MM.1S (cell line): ENCODE measurements at regions not wholly inside any gene's neighbourhood (a gene's known extent, or its start where the extent isn't known, plus 50 kb on each side); places are given as distances from the start of the nearest gene placed in this dataset.

Experiments
- DNase-seq: peaks from one replicate; pipeline ENCODE4 v3.0.0-alpha.2; 2015
- H2AFZ ChIP-seq: fragments of 300-600 bp; sonication (generic); 2 replicates; pipeline ENCODE4 v1.6.0; 2016; ENCODE audit warnings: antibody characterized with exemption, low read length
- H3F3A ChIP-seq: fragments of 300-600 bp; sonication (generic); 2 replicates; pipeline ENCODE4 v1.6.1; 2016; ENCODE audit warnings: mild to moderate bottlenecking, antibody characterized with exemption, low read length, moderate library complexity, mixed read lengths; ENCODE audit not compliant: insufficient read depth
- H3K27ac ChIP-seq: fragments of 300-600 bp; sonication (generic); 2 replicates; pipeline ENCODE4 v1.5.1; 2016; ENCODE audit warnings: mild to moderate bottlenecking, low read length
- H3K27me3 ChIP-seq: fragments of 300-600 bp; sonication (generic); replicated peaks from 2 replicates; pipeline ENCODE4 v1.6.0; 2016; ENCODE audit warnings: low read length; ENCODE audit not compliant: insufficient read depth
- H3K36me3 ChIP-seq: fragments of 300-600 bp; sonication (generic); replicated peaks from 2 replicates; pipeline ENCODE4 v1.6.1; 2016; ENCODE audit warnings: mild to moderate bottlenecking, low read length, mixed read lengths; ENCODE audit not compliant: insufficient read depth
- H3K4me1 ChIP-seq: fragments of 300-600 bp; sonication (generic); 2 replicates; pipeline ENCODE4 v1.6.1; 2016; ENCODE audit warnings: low read length, mixed read lengths
- H3K4me2 ChIP-seq: fragments of 300-600 bp; sonication (generic); 2 replicates; pipeline ENCODE4 v1.6.0; 2016; ENCODE audit warnings: low read depth, low read length
- H3K4me3 ChIP-seq: fragments of 300-600 bp; sonication (generic); 2 replicates; pipeline ENCODE4 v1.5.1; 2016; ENCODE audit warnings: low read length, mixed read lengths
- H3K79me2 ChIP-seq: fragments of 300-600 bp; sonication (generic); 2 replicates; pipeline ENCODE4 v1.6.1; 2016; ENCODE audit warnings: mixed run types, low read length, mixed read lengths
- H3K9ac ChIP-seq: fragments of 300-600 bp; sonication (generic); 2 replicates; pipeline ENCODE4 v1.6.1; 2016; ENCODE audit warnings: low read length, mixed read lengths
- H3K9me2 ChIP-seq: fragments of 300-600 bp; sonication (generic); replicated peaks from 2 replicates; pipeline ENCODE4 v1.6.1; 2016; ENCODE audit warnings: mild to moderate bottlenecking, low read length, mixed read lengths; ENCODE audit not compliant: insufficient read depth
- H3K9me3 ChIP-seq: fragments of 300-600 bp; sonication (generic); replicated peaks from 2 replicates; pipeline ENCODE4 v1.6.1; 2016; ENCODE audit warnings: mild to moderate bottlenecking, low read length, mixed read lengths; ENCODE audit not compliant: insufficient read depth
- H4K20me1 ChIP-seq: fragments of 300-600 bp; sonication (generic); 2 replicates; pipeline ENCODE4 v1.6.1; 2016; ENCODE audit warnings: mild to moderate bottlenecking, low read length, moderate library complexity, mixed read lengths; ENCODE audit not compliant: insufficient read depth
- EZH2 ChIP-seq: fragments of 300-600 bp; sonication (generic); optimal IDR thresholded peaks from 2 replicates; pipeline ENCODE3; 2017; ENCODE audit warnings: low read depth, mild to moderate bottlenecking, antibody characterized with exemption, low read length, mixed read lengths
- EZH2phosphoT487 ChIP-seq: fragments of 300-600 bp; sonication (generic); IDR thresholded peaks from 2 replicates; pipeline ENCODE4 v1.6.1; 2018; ENCODE audit warnings: antibody characterized with exemption, low read length
- TF ChIP-seq, protein P1 (sequence below): fragments of 300-600 bp; sonication (generic); IDR thresholded peaks from 2 replicates; pipeline ENCODE4 v1.5.1; 2016; ENCODE audit warnings: antibody characterized with exemption, low read length, mixed read lengths

DNA sequence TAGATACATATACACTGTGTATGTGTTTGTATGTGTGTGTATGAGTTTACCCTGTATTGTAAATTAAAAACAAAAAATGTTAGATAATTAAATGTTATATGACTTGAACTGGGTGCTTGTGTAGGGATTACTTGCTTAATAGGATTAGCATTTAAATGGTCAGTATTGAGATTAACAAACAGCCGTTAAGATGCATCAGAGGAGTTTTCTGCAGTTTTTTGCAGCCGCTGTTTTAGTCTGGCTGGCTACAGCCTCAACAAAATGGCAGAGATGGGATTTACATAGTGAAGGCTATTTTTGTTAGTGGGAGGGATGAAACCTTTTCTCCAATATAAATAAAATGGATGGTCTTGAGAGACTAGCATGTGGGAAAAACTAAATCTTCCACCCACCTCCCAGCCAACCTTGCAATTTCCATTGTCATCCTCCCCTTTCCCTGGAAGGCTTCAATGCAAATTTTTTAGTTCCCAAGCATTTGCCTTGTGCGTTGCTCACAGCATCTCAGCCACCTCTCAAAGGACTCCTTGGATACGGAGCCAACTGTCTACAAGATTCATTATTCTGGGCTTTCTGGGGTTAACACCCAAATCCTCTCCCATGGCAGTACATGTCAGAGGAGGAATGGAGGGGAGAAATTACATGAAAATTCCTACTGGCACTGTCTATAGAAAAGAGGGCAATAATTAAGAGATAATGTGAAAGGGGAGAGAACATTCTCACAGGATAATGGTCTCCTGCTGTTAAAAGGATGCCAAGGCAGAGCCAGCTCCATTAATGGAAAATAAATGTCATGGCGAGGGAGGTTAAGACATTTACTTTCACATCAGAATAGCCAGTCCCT is 351.9 kb downstream of the CDH2 start:
- H3K9me2 ChIP-seq = no peaks in the 10 kb centered on the region
- H3K27me3 ChIP-seq = no peaks in the 10 kb centered on the region
- H3K4me3 ChIP-seq = no peak overlapping the region
- H3K9ac ChIP-seq = no peak overlapping the region
- H2AFZ ChIP-seq = no peak overlapping the region
- H3K27ac ChIP-seq = no peak overlapping the region
- no peaks in the 10 kb centered on the region for H4K20me1 ChIP-seq
- no peak for DNase-seq
- H3K79me2 ChIP-seq = no peaks in the 10 kb centered on the region
- H3K36me3 ChIP-seq = no peaks in the 10 kb centered on the region
- TF ChIP-seq, protein P1, sequence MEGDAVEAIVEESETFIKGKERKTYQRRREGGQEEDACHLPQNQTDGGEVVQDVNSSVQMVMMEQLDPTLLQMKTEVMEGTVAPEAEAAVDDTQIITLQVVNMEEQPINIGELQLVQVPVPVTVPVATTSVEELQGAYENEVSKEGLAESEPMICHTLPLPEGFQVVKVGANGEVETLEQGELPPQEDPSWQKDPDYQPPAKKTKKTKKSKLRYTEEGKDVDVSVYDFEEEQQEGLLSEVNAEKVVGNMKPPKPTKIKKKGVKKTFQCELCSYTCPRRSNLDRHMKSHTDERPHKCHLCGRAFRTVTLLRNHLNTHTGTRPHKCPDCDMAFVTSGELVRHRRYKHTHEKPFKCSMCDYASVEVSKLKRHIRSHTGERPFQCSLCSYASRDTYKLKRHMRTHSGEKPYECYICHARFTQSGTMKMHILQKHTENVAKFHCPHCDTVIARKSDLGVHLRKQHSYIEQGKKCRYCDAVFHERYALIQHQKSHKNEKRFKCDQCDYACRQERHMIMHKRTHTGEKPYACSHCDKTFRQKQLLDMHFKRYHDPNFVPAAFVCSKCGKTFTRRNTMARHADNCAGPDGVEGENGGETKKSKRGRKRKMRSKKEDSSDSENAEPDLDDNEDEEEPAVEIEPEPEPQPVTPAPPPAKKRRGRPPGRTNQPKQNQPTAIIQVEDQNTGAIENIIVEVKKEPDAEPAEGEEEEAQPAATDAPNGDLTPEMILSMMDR = no peak
- no peak for TF ChIP-seq EZH2
- no peak for TF ChIP-seq EZH2phosphoT487
- H3K4me1 ChIP-seq = no peaks in the 10 kb centered on the region
- H3F3A ChIP-seq = no peaks in the 10 kb centered on the region
- no peaks in the 10 kb centered on the region for H3K9me3 ChIP-seq
- no peak overlapping the region for H3K4me2 ChIP-seq

DNA sequence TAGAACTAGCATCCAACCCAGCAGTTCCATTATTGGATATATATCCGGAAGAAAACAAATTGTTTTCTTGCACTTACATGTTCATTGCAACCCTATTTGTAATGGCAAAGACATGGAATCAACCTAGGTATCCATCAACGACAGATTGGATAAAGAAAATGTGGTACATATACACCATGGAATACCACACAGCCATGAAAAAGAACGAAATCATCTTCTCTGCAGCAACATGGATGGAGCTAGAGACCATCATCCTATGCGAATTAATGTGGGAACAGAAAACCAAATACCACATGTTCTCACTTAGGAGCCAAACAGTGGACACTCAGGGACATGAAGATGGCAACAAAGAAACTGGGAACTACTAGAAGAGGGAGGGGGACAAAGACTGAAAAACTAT is 352.7 kb downstream of the CDH2 start:
- H2AFZ ChIP-seq = no peak overlapping the region
- H4K20me1 ChIP-seq = no peaks in the 10 kb centered on the region
- H3K27me3 ChIP-seq = no peaks in the 10 kb centered on the region
- no peaks in the 10 kb centered on the region for H3K9me2 ChIP-seq
- no peaks in the 10 kb centered on the region for H3K79me2 ChIP-seq
- no peaks in the 10 kb centered on the region for H3F3A ChIP-seq
- no peak for DNase-seq
- no peak overlapping the region for H3K4me3 ChIP-seq
- no peaks in the 10 kb centered on the region for H3K4me1 ChIP-seq
- H3K9ac ChIP-seq = no peak overlapping the region
- H3K4me2 ChIP-seq = no peak overlapping the region
- no peaks in the 10 kb centered on the region for H3K36me3 ChIP-seq
- H3K27ac ChIP-seq = no peak overlapping the region
- no peaks in the 10 kb centered on the region for H3K9me3 ChIP-seq
- TF ChIP-seq EZH2phosphoT487 = no peak
- TF ChIP-seq, protein P1 = no peak
- no peak for TF ChIP-seq EZH2

DNA sequence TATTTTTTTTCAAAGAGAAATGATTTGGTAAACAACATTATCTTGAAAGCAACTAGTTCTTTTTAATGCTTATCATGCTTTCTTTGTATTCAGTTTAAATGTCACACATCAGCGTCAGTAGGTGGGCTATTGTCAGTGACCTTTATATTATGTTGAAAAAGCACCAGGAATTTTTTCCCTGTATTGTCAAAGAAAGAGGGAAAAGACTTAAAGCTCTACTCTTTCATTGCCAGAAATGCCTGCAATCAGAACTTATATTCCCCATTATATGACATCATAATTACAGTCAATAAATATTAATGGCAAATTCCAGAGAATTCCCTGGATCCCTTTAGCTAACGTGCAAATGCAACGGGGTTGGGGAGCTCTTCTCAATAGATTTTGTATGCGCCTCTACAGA is 353.9 kb downstream of the CDH2 start:
- H3K36me3 ChIP-seq = no peaks in the 10 kb centered on the region
- DNase-seq = no peak
- H4K20me1 ChIP-seq = no peaks in the 10 kb centered on the region
- H2AFZ ChIP-seq = no peak overlapping the region
- no peak overlapping the region for H3K9ac ChIP-seq
- no peak overlapping the region for H3K27ac ChIP-seq
- no peaks in the 10 kb centered on the region for H3K27me3 ChIP-seq
- H3K79me2 ChIP-seq = no peaks in the 10 kb centered on the region
- H3K4me1 ChIP-seq = no peaks in the 10 kb centered on the region
- TF ChIP-seq EZH2phosphoT487 = no peak
- no peak for TF ChIP-seq EZH2
- TF ChIP-seq, protein P1 = no peak
- no peaks in the 10 kb centered on the region for H3K9me3 ChIP-seq
- no peaks in the 10 kb centered on the region for H3F3A ChIP-seq
- no peak overlapping the region for H3K4me2 ChIP-seq
- H3K4me3 ChIP-seq = no peak overlapping the region
- no peaks in the 10 kb centered on the region for H3K9me2 ChIP-seq
